ENCODE measurements at regions not wholly inside any gene's neighbourhood (a gene's known extent, or its start where the extent isn't known, plus 50 kb on each side); places are given as distances from the start of the nearest gene placed in this dataset.

DNA sequence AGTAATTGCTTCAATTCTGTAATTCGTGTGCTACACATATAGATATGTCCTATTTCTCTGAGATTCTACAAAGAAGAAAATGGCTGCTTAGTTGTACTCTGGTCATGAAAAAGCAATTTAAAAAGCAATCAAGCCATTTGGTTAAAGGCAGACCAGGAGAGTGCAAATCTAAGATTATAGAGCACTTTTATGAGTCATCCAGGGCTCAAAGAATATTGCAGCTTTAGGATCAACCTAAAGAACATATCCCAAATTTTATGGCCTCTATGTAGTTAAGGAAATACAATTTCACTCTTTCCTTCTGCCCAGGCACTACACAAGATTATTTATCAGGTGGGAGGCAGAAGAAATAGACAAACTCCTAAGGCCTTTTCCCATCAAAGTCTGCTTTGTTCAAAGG lies 332.8 kb downstream of the SEC23A start:
- TF ChIP-seq, protein P1, sequence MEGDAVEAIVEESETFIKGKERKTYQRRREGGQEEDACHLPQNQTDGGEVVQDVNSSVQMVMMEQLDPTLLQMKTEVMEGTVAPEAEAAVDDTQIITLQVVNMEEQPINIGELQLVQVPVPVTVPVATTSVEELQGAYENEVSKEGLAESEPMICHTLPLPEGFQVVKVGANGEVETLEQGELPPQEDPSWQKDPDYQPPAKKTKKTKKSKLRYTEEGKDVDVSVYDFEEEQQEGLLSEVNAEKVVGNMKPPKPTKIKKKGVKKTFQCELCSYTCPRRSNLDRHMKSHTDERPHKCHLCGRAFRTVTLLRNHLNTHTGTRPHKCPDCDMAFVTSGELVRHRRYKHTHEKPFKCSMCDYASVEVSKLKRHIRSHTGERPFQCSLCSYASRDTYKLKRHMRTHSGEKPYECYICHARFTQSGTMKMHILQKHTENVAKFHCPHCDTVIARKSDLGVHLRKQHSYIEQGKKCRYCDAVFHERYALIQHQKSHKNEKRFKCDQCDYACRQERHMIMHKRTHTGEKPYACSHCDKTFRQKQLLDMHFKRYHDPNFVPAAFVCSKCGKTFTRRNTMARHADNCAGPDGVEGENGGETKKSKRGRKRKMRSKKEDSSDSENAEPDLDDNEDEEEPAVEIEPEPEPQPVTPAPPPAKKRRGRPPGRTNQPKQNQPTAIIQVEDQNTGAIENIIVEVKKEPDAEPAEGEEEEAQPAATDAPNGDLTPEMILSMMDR (conservative IDR thresholded peaks at IDR 0.05; ENCODE audit: low read depth): no peak
- CTCF ChIA-PET: no interaction called here
- POLR2A ChIA-PET (ENCODE audit: low non-redundant PET): no interaction called here
- no peak overlapping the region for H3K27ac ChIP-seq
- DNase-seq (ENCODE audit: low spot score): no peak

- no peak overlapping the region for H3K27ac ChIP-seq
- ChIA-PET CTCF (no interaction called here), POLR2A (ENCODE audit: low non-redundant PET) (no interaction called here)
- no peak for DNase-seq (ENCODE audit: low spot score)
- TF ChIP-seq, protein P1 (conservative IDR thresholded peaks at IDR 0.05; ENCODE audit: low read depth): no peak
Observed at GRCh38 chr14:38762845-38763244, 340.2 kb downstream of the SEC23A start.

DNA sequence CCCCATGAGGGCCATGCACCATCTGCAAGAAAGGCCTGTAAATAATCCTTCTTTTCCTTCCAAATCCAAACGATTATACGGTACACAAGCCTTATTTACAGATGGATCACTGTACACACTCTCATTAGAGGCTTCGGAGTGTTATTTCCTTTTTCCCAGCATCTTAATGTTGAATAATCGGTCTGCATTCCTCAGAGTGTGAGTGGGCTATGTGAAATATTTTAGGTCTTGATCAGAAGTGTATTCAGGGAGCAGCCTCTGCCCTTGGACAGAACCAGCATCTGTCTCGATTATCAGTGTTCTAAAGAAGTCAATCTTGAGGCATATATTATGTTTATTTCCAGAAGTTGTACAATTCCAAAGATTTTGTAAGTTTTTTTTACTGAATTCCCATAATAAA lies 340.6 kb downstream of the SEC23A start:
- TF ChIP-seq, protein P1 (conservative IDR thresholded peaks at IDR 0.05; ENCODE audit: low read depth): no peak
- POLR2A ChIA-PET (ENCODE audit: low non-redundant PET): no interaction called here
- no peak for DNase-seq (ENCODE audit: low spot score)
- CTCF ChIA-PET: no interaction called here
- no peak overlapping the region for H3K27ac ChIP-seq

DNA sequence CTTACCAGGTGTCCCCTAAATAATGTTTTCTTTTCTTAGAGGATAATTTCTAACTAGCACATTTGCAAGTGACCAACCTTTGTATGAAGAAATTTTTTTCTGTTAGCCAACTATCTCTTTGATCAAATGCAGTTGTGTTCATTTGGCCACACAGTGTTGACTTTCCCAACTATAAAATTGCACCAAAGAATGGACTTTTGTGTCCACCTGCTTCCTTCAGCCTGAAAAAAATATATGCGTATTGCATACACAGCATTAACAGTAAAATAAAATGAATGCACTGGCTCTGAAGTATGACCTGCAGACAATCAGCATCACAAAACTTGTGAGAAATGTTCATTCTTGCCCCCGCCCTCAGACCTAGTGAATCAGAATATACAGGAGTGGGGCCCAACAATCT lies 342.0 kb downstream of the SEC23A start:
- TF ChIP-seq, protein P1 (conservative IDR thresholded peaks at IDR 0.05; ENCODE audit: low read depth): no peak
- ChIA-PET CTCF (no interaction called here), POLR2A (ENCODE audit: low non-redundant PET) (no interaction called here)
- no peak for DNase-seq (ENCODE audit: low spot score)
- no peak overlapping the region for H3K27ac ChIP-seq

- TF ChIP-seq, protein P1 (conservative IDR thresholded peaks at IDR 0.05; ENCODE audit: low read depth): no peak
- no peak for DNase-seq (ENCODE audit: low spot score)
- POLR2A ChIA-PET (ENCODE audit: low non-redundant PET): no interaction called here
- CTCF ChIA-PET: interaction anchor here (0.6 kb wide), 1 partner anchor 561 kb away, joined by 6 read pairs; no protein-coding TSS in a partner anchor
- no peak overlapping the region for H3K27ac ChIP-seq
Observed at GRCh38 chr14:38758661-38759060, 344.4 kb downstream of the SEC23A start.

GRCh38 chr14:38755036-38755435 lies 348.0 kb downstream of the SEC23A start:
- TF ChIP-seq, protein P1 (conservative IDR thresholded peaks at IDR 0.05; ENCODE audit: low read depth): no peak
- CTCF ChIA-PET: no interaction called here
- DNase-seq (ENCODE audit: low spot score): no peak
- POLR2A ChIA-PET (ENCODE audit: low non-redundant PET): no interaction called here
- no peak overlapping the region for H3K27ac ChIP-seq

GRCh38 chr14:38752750-38753149 lies 350.3 kb downstream of the SEC23A start:
- H3K27ac ChIP-seq: no peak overlapping the region
- no peak for DNase-seq (ENCODE audit: low spot score)
- TF ChIP-seq, protein P1 (conservative IDR thresholded peaks at IDR 0.05; ENCODE audit: low read depth): no peak
- CTCF ChIA-PET: no interaction called here
- POLR2A ChIA-PET (ENCODE audit: low non-redundant PET): no interaction called here
